Activated CD4-positive, alpha-beta T cell treated with anti-CD3 and anti-CD28 coated beads, Interleukin-2, amount 10 ng/mL, durations not matched to agents 24 days and 14 days (primary cell): ENCODE measurements at regions not wholly inside any gene's neighbourhood (a gene's known extent, or its start where the extent isn't known, plus 50 kb on each side); places are given as distances from the start of the nearest gene placed in this dataset.

Source experiments
- DNase-seq: peaks from one replicate; pipeline ENCODE4 v3.0.0; 2022
- H3K27ac Mint-ChIP-seq: one replicate; pipeline ENCODE4 v1.8.0; 2022; ENCODE audit warnings: mild to moderate bottlenecking, mixed read lengths
- H3K27me3 Mint-ChIP-seq: one replicate; pipeline ENCODE4 v1.8.0; 2022; ENCODE audit warnings: mixed read lengths
- H3K36me3 Mint-ChIP-seq: one replicate; pipeline ENCODE4 v1.8.0; 2022; ENCODE audit warnings: low read depth, mild to moderate bottlenecking, mixed read lengths
- H3K4me1 Mint-ChIP-seq: one replicate; pipeline ENCODE4 v1.8.0; 2021; ENCODE audit warnings: mixed read lengths
- H3K4me3 Mint-ChIP-seq: one replicate; pipeline ENCODE4 v1.8.0; 2022; ENCODE audit warnings: mild to moderate bottlenecking, moderate library complexity, mixed read lengths
- H3K9me3 Mint-ChIP-seq: one replicate; pipeline ENCODE4 v1.8.0; 2021; ENCODE audit warnings: mixed read lengths
- intact Hi-C: fragments of 100-400 bp; cut with micrococcal nuclease; formaldehyde crosslinking; loops from one replicate; pipeline ENCODE4 v1.15.1; 2023

DNA sequence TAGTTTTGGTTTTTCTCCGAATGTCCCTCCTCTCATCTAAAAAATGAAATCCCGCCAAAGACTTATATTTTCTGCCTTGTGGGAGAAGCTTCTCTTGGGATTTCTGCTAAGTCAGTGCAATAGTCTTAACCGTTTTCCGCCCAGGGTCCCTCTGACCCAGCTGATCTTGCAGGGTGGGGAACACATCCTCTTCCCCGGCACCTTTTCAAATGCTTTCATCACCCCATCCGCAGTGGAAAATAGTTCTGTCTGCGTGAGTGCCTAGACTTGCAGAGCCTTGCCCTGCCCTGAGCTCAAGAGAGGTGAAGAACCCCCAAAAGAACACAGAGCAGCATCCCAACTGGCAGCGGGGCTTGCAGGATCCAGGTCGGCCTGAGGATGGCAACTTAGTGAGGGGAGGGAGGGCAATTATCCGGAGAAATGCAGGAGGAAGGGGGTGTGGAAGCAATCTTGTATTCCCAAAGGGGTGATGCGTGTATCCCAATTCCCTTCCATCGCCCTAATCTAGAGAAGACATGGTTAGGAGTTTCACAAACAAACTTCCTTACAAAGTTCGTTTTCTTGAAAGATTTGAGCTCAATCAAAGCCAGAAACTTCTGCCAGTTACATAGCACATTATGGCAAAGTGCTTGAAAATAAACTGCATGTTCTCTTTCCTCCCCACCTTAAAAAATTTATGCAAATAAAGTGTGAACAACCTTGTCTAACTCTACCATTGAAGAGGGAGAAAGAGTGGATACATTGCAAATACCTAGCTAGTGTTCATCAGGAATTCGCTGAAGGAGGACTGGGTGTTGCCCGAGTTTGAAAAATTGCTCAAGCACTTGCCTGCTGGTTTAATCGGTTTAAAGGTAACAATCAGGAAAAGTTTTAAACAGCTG lies 79.9 kb downstream of the NR2F2 start:
- Mint-ChIP-seq H3K4me1 (peaks cover 3% of the 10 kb centered on the region), H3K9me3 (peaks cover 3% of the 10 kb centered on the region), H3K36me3 (peaks cover 3% of the 10 kb centered on the region), H3K27me3 (peaks cover 81% of the 10 kb centered on the region), H3K27ac (peak overlapping the region; percentile 43), H3K4me3 (no peak overlapping the region)
- no peak for DNase-seq
- intact Hi-C loops, result loop anchor here (2.0 kb wide), 1 partner anchor 48 kb away; no protein-coding TSS in a partner anchor

GRCh38 chr15:96411056-96412031 lies 80.8 kb downstream of the NR2F2 start:
- intact Hi-C loops, result loop anchor here (2.0 kb wide), 1 partner anchor 49 kb away; no protein-coding TSS in a partner anchor
- Mint-ChIP-seq H3K27me3 (peaks cover 87% of the 10 kb centered on the region), H3K4me1 (peaks cover 3% of the 10 kb centered on the region), H3K4me3 (no peak overlapping the region), H3K36me3 (peaks cover 3% of the 10 kb centered on the region), H3K9me3 (peaks cover 3% of the 10 kb centered on the region), H3K27ac (no peak overlapping the region)
- no peak for DNase-seq

GRCh38 chr15:96412045-96412905 lies 81.8 kb downstream of the NR2F2 start:
- Mint-ChIP-seq H3K4me1 (peaks cover 3% of the 10 kb centered on the region), H3K36me3 (peaks cover 3% of the 10 kb centered on the region), H3K4me3 (no peak overlapping the region), H3K27me3 (peaks cover 84% of the 10 kb centered on the region), H3K9me3 (peaks cover 3% of the 10 kb centered on the region), H3K27ac (no peak overlapping the region)
- intact Hi-C loops, result no loop called here
- no peak for DNase-seq

GRCh38 chr15:96412906-96413231 lies 82.4 kb downstream of the NR2F2 start:
- H3K27me3 Mint-ChIP-seq, result peaks cover 84% of the 10 kb centered on the region
- no peaks in the 10 kb centered on the region for H3K9me3 Mint-ChIP-seq
- H3K4me3 Mint-ChIP-seq, result no peak overlapping the region
- H3K36me3 Mint-ChIP-seq, result peaks cover 3% of the 10 kb centered on the region
- H3K4me1 Mint-ChIP-seq, result peaks cover 5% of the 10 kb centered on the region
- intact Hi-C loops, result no loop called here
- H3K27ac Mint-ChIP-seq, result no peak overlapping the region
- DNase-seq, result no peak

GRCh38 chr15:96413657-96414056 lies 83.2 kb downstream of the NR2F2 start:
- Mint-ChIP-seq H3K4me3 (no peak overlapping the region), H3K36me3 (peaks cover 3% of the 10 kb centered on the region), H3K9me3 (no peaks in the 10 kb centered on the region), H3K27ac (no peak overlapping the region), H3K27me3 (peaks cover 88% of the 10 kb centered on the region), H3K4me1 (peaks cover 5% of the 10 kb centered on the region)
- intact Hi-C loops, result no loop called here
- DNase-seq, result no peak

DNA sequence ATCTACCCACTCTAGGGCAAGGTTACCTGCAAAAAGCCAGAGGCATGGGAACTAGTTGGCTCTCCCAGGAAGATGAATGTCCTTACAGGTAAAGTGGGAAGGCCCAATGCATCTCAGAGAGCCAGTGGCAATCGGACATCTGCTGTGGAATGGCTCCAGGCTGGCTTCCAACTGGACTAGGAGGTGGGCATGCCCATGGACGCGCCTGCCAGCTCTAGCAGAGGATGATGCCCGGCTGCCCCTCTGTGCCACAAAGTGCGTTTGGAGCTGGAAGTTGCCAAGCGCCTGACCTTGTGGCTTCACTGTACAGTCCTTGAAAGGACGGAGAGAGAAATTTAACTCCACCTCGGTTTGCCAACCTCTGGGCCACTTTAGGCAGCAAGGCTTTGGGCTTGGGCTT lies 84.4 kb downstream of the NR2F2 start:
- no peak overlapping the region for H3K4me3 Mint-ChIP-seq
- no peak overlapping the region for H3K27ac Mint-ChIP-seq
- no peak for DNase-seq
- no peaks in the 10 kb centered on the region for H3K9me3 Mint-ChIP-seq
- intact Hi-C loops, result no loop called here
- H3K36me3 Mint-ChIP-seq, result peaks cover 2% of the 10 kb centered on the region
- peaks cover 5% of the 10 kb centered on the region for H3K4me1 Mint-ChIP-seq
- peaks cover 92% of the 10 kb centered on the region for H3K27me3 Mint-ChIP-seq

- intact Hi-C loops, result loop anchor here (2.0 kb wide), 1 partner anchor 75 kb away; no protein-coding TSS in a partner anchor
Observed at GRCh38 chr15:96415513-96416217, 85.2 kb downstream of the NR2F2 start.

GRCh38 chr15:96416218-96416933 lies 85.9 kb downstream of the NR2F2 start:
- Mint-ChIP-seq H3K9me3 (no peaks in the 10 kb centered on the region), H3K27ac (peak overlapping the region; percentile 29), H3K36me3 (no peaks in the 10 kb centered on the region), H3K4me1 (peaks cover 5% of the 10 kb centered on the region), H3K4me3 (no peak overlapping the region), H3K27me3 (peaks cover 80% of the 10 kb centered on the region)
- intact Hi-C loops, result loop anchor here (2.0 kb wide), 1 partner anchor 76 kb away; no protein-coding TSS in a partner anchor
- no peak for DNase-seq

More at GRCh38 chr15:96415513-96416217, 85.2 kb downstream of the NR2F2 start:
- Mint-ChIP-seq H3K27me3 (peaks cover 84% of the 10 kb centered on the region), H3K4me3 (no peak overlapping the region), H3K9me3 (no peaks in the 10 kb centered on the region), H3K4me1 (peaks cover 5% of the 10 kb centered on the region), H3K36me3 (no peaks in the 10 kb centered on the region), H3K27ac (peak overlapping the region; percentile 29)
- no peak for DNase-seq

DNA sequence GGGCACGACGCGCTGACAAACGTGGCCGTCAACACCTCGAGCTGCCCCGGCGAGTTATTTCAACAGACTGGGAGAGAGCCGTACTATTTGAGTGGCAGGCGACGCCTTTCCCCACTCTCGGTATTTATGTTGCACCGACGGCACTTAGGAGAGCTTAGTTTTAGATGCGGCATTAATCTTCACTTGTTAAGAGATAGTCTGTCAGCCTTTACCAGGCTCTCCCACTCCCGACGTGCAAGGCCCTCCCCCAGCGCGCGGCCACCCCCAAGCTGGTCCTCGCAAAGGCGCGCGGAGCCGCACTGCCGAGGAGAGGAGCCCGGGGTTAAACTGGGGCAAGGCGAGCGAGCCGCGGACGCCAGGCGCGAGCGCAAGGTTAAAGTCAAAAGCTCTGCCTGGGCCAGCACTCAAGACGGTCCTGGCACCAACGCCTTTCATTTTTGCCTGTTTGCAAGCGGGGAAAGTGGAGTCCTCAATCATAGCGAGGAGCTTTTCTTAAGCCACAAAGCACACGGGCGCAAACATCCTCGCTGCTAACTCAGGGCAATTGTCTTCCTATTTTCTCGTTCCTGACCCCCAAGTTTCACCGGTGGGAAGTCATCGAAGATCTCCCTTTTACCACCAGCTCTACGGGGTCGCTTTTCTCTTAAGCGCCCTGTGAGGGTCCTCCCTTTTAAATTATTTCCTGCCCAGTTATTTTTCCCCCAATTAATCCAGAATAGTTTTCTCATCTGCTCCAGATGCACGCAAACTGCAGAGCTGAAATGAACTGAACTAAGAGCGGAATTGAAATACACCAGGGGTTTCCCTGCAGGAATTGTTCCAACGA lies 86.6 kb downstream of the NR2F2 start:
- H3K36me3 Mint-ChIP-seq, result no peaks in the 10 kb centered on the region

GRCh38 chr15:96417760-96418130 lies 87.2 kb downstream of the NR2F2 start:
- Mint-ChIP-seq H3K27ac (no peak overlapping the region), H3K27me3 (peaks cover 74% of the 10 kb centered on the region), H3K9me3 (no peaks in the 10 kb centered on the region), H3K36me3 (no peaks in the 10 kb centered on the region), H3K4me3 (no peak overlapping the region), H3K4me1 (peaks cover 2% of the 10 kb centered on the region)
- no peak for DNase-seq
- intact Hi-C loops, result loop anchor here (2.0 kb wide), 1 partner anchor 77 kb away; no protein-coding TSS in a partner anchor

More for the DNA sequence above, 86.6 kb downstream of the NR2F2 start:
- Mint-ChIP-seq H3K4me3 (no peak overlapping the region), H3K9me3 (no peaks in the 10 kb centered on the region), H3K27me3 (peaks cover 77% of the 10 kb centered on the region), H3K4me1 (peaks cover 3% of the 10 kb centered on the region), H3K27ac (no peak overlapping the region)
- DNase-seq, result peak; percentile 56
- intact Hi-C loops, result loop anchor here (2.0 kb wide), 1 partner anchor 76 kb away; no protein-coding TSS in a partner anchor

GRCh38 chr15:96418146-96418545 lies 87.6 kb downstream of the NR2F2 start:
- Mint-ChIP-seq H3K4me3 (no peak overlapping the region), H3K9me3 (no peaks in the 10 kb centered on the region), H3K27me3 (peaks cover 70% of the 10 kb centered on the region), H3K27ac (no peak overlapping the region), H3K36me3 (no peaks in the 10 kb centered on the region), H3K4me1 (peaks cover 2% of the 10 kb centered on the region)
- intact Hi-C loops, result no loop called here
- DNase-seq, result no peak
